ENCODE measurements at regions not wholly inside any gene's neighbourhood (a gene's known extent, or its start where the extent isn't known, plus 50 kb on each side); places are given as distances from the start of the nearest gene placed in this dataset.

GRCh38 chrX:9414416-9414815, 50.4 kb upstream of the TBL1X start:
- H3K4me3 ChIP-seq (replicated peaks; ENCODE audit: low read depth, low read length), result no peak overlapping the region
- no peak for DNase-seq (ENCODE audit: extremely low read depth, low read depth)
- no peak for TF ChIP-seq CTCF (IDR thresholded peaks at IDR 0.05; ENCODE audit: low read depth, low read length, missing control alignments)
